NCI-H2196 treated with DMSO at 0.1 percent for 48 hours (cell line): ENCODE measurements at regions not wholly inside any gene's neighbourhood (a gene's known extent, or its start where the extent isn't known, plus 50 kb on each side); places are given as distances from the start of the nearest gene placed in this dataset.
"Not testable (repeated sequence)": the region's sequence is repeated elsewhere in the genome, so short reads cannot be mapped to it uniquely, and the experiment has no call there.

Experiments
- DNase-seq: peaks from one replicate; lab custom pipeline; 2025; ENCODE audit not compliant: unreplicated experiment; lab: John Stamatoyannopoulos, UW

- no peak for DNase-seq
Observed at GRCh38 chr1:157270705-157271274, 132.6 kb upstream of the ETV3 start.

GRCh38 chr1:157269656-157270375 lies 131.6 kb upstream of the ETV3 start:
- DNase-seq = no peak

GRCh38 chr1:157262891-157263290 lies 124.7 kb upstream of the ETV3 start:
- no peak for DNase-seq

GRCh38 chr1:157262422-157262821 lies 124.2 kb upstream of the ETV3 start:
- DNase-seq = no peak

- not testable (repeated sequence) for DNase-seq
Observed at GRCh38 chr1:157255891-157256290, 117.7 kb upstream of the ETV3 start.

- not testable (repeated sequence) for DNase-seq
Observed at GRCh38 chr1:157254183-157254582, 116.0 kb upstream of the ETV3 start.

GRCh38 chr1:157252473-157252872 lies 114.3 kb upstream of the ETV3 start:
- no peak for DNase-seq

GRCh38 chr1:157249739-157250138 lies 111.5 kb upstream of the ETV3 start:
- DNase-seq = no peak

- DNase-seq = no peak
Observed at GRCh38 chr1:157249326-157249725, 111.1 kb upstream of the ETV3 start.

GRCh38 chr1:157247764-157248049 lies 109.5 kb upstream of the ETV3 start:
- DNase-seq = not testable (repeated sequence)

GRCh38 chr1:157247005-157247763 lies 109.0 kb upstream of the ETV3 start:
- DNase-seq = no peak

GRCh38 chr1:157245823-157246222 lies 107.6 kb upstream of the ETV3 start:
- no peak for DNase-seq

- no peak for DNase-seq
Observed at GRCh38 chr1:157241185-157241538, 103.0 kb upstream of the ETV3 start.

GRCh38 chr1:157240495-157241184 lies 102.4 kb upstream of the ETV3 start:
- no peak for DNase-seq

GRCh38 chr1:157239936-157240335 lies 101.7 kb upstream of the ETV3 start:
- DNase-seq = no peak

GRCh38 chr1:157238585-157238984 lies 100.4 kb upstream of the ETV3 start:
- no peak for DNase-seq

- no peak for DNase-seq
Observed at GRCh38 chr1:157237981-157238380, 99.8 kb upstream of the ETV3 start.

- DNase-seq = no peak
Observed at GRCh38 chr1:157237522-157237921, 99.3 kb upstream of the ETV3 start.

GRCh38 chr1:157236072-157236471 lies 97.9 kb upstream of the ETV3 start:
- DNase-seq = no peak

- no peak for DNase-seq
Observed at GRCh38 chr1:157235307-157235706, 97.1 kb upstream of the ETV3 start.

GRCh38 chr1:157234705-157235273 lies 96.6 kb upstream of the ETV3 start:
- no peak for DNase-seq

- DNase-seq = no peak
Observed at GRCh38 chr1:157233131-157233530, 94.9 kb upstream of the ETV3 start.
